ENCODE measurements at regions not wholly inside any gene's neighbourhood (a gene's known extent, or its start where the extent isn't known, plus 50 kb on each side); places are given as distances from the start of the nearest gene placed in this dataset.
"Not testable (repeated sequence)": the region's sequence is repeated elsewhere in the genome, so short reads cannot be mapped to it uniquely, and the experiment has no call there.

DNA sequence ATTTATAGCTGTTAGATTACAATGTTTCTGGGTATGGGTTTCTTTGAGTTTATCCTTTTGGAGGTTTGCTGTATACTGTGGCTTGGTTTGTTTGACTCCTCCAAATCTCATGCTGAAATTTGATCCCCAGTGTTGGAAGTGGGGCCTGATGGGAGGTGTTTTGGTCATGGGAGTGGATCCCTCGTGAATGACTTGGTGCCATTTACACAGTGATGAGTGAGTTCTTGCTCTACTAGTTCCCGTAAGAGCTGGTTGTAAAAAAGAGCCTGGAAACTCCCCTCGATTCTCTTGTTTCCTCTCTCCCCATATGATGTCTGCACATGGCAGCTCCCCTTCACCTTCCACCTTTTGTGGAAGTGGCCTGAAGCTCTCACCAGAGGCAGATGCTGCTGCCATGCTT is 324.1 kb downstream of the C7orf25 start:
- Mint-ChIP-seq H3K4me1 (ENCODE audit: low read depth) (no peaks in the 10 kb centered on the region), H3K36me3 (ENCODE audit: low read depth) (no peaks in the 10 kb centered on the region), H3K4me3 (no peak overlapping the region), H3K9me3 (peaks cover 14% of the 10 kb centered on the region), H3K27me3 (ENCODE audit: low read depth) (peaks cover 3% of the 10 kb centered on the region), H3K27ac (no peak overlapping the region)
- intact Hi-C loops (cut with micrococcal nuclease): no loop called here
- CTCF ChIA-PET: no interaction called here
- no peak for DNase-seq

DNA sequence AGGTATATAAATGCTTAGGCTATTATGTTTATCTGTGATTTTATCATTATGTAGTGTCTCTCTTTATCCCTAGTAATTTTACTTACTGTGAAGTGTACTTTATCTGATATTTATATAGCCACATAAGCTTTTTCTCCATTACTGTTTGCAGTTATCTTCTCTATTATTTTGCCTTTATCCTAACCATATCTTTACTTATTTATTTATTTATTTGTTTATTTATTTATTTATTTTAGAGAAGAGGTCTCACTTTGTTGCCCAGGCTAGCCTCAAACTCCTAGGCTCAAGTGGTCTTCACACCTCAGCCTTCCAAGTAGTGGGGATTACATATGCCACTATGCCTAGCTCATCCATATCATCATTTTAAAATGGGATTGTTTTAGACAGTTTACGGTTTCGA is 331.8 kb downstream of the C7orf25 start:
- H3K36me3 Mint-ChIP-seq (ENCODE audit: low read depth): no peaks in the 10 kb centered on the region
- H3K9me3 Mint-ChIP-seq: peaks cover 23% of the 10 kb centered on the region
- H3K27me3 Mint-ChIP-seq (ENCODE audit: low read depth): no peaks in the 10 kb centered on the region
- no peaks in the 10 kb centered on the region for H3K4me1 Mint-ChIP-seq (ENCODE audit: low read depth)
- intact Hi-C loops (cut with micrococcal nuclease): no loop called here
- CTCF ChIA-PET: no interaction called here
- no peak for DNase-seq
- no peak overlapping the region for H3K27ac Mint-ChIP-seq
- H3K4me3 Mint-ChIP-seq: no peak overlapping the region

DNA sequence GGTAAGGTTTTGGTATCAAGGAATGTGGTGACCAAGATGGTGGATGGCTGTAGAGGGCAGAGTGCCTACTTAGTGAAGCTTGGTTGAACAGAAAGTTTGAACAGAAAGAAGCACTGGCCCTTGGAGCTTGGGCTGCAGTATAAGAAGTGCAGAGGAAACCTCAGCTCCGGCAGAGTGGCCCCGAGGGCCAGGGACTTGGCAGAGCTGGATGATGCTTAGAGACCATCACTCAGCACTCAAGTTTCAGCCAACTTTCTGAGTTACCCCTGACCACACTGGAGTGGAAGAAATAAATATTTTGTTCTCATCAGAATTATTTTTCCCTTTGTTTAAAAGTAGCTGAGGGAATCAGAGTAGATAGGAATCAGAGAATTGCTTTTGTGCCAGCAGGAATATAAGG is 336.7 kb downstream of the C7orf25 start:
- Mint-ChIP-seq H3K4me3 (no peak overlapping the region), H3K27me3 (ENCODE audit: low read depth) (no peaks in the 10 kb centered on the region), H3K27ac (no peak overlapping the region), H3K36me3 (ENCODE audit: low read depth) (no peaks in the 10 kb centered on the region), H3K4me1 (ENCODE audit: low read depth) (no peaks in the 10 kb centered on the region), H3K9me3 (peaks cover 14% of the 10 kb centered on the region)
- no peak for DNase-seq
- intact Hi-C loops (cut with micrococcal nuclease): no loop called here
- CTCF ChIA-PET: no interaction called here

DNA sequence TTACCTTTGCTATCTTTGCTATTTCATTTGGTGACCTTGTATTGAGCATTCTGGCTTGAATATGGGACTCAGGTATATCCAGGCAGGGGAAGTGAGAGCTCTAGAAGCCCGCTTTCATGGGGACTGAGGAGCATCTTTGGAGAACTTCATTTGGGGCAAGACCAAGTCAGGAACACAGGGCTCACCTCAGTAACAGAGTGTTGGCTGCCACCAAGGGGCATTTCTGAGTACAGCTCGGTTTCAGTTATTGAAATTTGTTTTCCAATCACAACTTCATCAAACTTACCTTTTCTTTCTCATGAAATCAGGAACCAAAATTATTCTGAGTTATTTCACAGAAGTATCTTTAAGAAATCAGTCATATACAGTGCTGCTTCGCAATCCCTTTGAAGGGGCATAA is 337.2 kb downstream of the C7orf25 start:
- Mint-ChIP-seq H3K36me3 (ENCODE audit: low read depth) (no peaks in the 10 kb centered on the region), H3K4me1 (ENCODE audit: low read depth) (no peaks in the 10 kb centered on the region), H3K27me3 (ENCODE audit: low read depth) (no peaks in the 10 kb centered on the region), H3K9me3 (peaks cover 11% of the 10 kb centered on the region), H3K27ac (no peak overlapping the region), H3K4me3 (no peak overlapping the region)
- DNase-seq: no peak
- intact Hi-C loops (cut with micrococcal nuclease): no loop called here
- CTCF ChIA-PET: no interaction called here

DNA sequence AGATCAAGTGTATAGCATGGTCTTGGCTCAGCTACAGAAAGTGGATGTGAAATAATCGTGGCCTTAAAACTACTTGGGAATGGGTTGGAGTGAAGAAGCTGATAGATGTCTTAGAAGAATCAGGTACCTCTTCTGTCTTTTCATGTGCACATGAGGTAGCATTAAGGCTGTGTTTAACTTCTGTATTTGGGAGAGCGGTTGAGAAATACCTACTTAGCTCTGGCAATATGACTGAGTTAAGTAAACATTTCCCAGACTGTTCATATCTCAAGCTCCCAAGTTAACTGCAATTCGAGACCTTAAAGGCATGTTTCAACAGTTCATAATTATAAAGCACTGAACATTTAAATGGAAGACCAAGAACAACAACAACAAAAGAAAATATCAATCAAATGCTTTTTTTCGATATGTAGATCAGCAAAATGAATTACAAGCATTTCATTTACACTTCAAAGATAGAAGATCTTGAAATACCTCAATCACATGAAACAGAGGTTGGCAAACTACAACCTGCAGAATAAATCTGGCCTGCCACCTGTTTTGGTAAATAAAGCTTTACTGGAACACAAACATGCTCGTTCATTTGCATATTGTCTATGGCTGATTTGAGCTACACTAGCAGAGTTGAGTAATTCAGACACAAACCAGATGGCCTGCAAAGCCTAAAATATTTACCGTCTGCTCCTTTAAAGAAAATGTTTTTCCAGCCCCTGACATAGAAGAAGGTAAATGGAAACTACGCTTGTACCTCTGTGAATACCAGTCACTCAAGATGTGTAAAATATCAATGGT is 337.1 kb upstream of the GLI3 start:
- Mint-ChIP-seq H3K9me3 (peaks cover 5% of the 10 kb centered on the region), H3K27ac (no peak overlapping the region), H3K36me3 (ENCODE audit: low read depth) (no peaks in the 10 kb centered on the region), H3K4me3 (no peak overlapping the region), H3K4me1 (ENCODE audit: low read depth) (no peaks in the 10 kb centered on the region), H3K27me3 (ENCODE audit: low read depth) (peaks cover 2% of the 10 kb centered on the region)
- intact Hi-C loops (cut with micrococcal nuclease): no loop called here
- no peak for DNase-seq
- CTCF ChIA-PET: no interaction called here

DNA sequence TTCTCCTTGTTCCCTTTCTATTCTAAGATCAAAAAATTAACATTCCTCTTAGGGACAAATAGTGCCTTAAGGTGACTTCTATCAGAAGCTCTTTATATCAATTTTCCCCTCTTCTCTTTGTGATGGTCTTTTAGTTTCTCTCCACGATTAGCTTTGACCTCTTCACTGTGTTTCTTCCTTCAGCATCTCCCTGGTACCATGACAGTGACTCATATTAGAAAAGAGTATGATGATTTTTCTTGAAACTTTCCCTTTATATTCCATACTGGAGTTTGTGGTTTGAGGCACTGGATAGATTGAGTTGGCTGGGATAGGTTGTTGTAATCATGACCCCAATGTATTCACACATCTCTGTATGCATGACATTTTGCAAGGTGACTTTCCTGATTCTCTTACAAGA is 335.6 kb upstream of the GLI3 start:
- H3K9me3 Mint-ChIP-seq: no peaks in the 10 kb centered on the region
- H3K36me3 Mint-ChIP-seq (ENCODE audit: low read depth): no peaks in the 10 kb centered on the region
- no peak overlapping the region for H3K27ac Mint-ChIP-seq
- H3K4me3 Mint-ChIP-seq: no peak overlapping the region
- CTCF ChIA-PET: interaction anchor here (0.7 kb wide), 1 partner anchor 482 kb away, joined by 4 read pairs; no protein-coding TSS in a partner anchor
- no peaks in the 10 kb centered on the region for H3K4me1 Mint-ChIP-seq (ENCODE audit: low read depth)
- no peak for DNase-seq
- intact Hi-C loops (cut with micrococcal nuclease): no loop called here
- peaks cover 2% of the 10 kb centered on the region for H3K27me3 Mint-ChIP-seq (ENCODE audit: low read depth)

DNA sequence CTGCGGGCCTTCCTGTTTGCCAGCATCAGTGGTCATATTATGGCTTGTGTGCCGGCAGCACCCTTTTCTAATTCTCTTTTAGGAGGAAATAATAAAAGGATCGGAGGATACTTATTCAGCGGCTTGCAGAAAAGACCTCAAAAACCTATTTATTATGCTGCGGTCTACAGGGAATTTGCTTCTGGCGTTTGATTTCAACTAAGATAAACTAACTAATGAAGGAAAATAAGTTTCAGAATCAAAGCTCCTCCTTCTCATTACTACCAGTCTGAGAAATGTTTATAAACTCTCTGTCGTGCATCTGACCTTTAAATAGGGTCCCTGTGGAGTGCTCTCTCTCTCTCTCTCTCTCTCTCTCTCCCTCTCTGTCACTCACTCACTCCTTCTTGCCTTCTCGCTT is 335.0 kb upstream of the GLI3 start:
- Mint-ChIP-seq H3K27me3 (ENCODE audit: low read depth) (peaks cover 2% of the 10 kb centered on the region), H3K27ac (no peak overlapping the region), H3K9me3 (no peaks in the 10 kb centered on the region), H3K4me1 (ENCODE audit: low read depth) (no peaks in the 10 kb centered on the region), H3K36me3 (ENCODE audit: low read depth) (no peaks in the 10 kb centered on the region), H3K4me3 (no peak overlapping the region)
- intact Hi-C loops (cut with micrococcal nuclease): no loop called here
- no peak for DNase-seq
- CTCF ChIA-PET: interaction anchor here (0.7 kb wide), 1 partner anchor 482 kb away, joined by 4 read pairs; no protein-coding TSS in a partner anchor

DNA sequence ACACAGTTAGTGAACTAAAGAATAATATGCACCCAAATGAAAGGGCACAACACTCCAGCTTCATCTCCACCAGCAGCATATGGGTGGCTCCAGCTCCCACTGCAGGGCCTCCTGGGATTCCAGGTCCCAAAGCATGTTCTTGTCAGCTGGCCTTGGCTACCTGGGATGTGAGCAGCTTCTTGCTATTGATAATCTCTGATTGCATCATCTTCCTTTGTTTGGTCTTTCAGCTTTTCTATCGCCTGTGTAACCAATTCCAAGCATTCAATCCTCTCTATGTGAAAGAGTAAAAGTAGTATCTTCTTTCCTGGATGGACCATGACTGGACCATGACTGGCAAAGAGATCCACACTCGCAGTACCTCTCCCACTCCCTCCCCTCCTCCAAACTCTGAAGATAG is 333.9 kb upstream of the GLI3 start:
- no peaks in the 10 kb centered on the region for H3K4me1 Mint-ChIP-seq (ENCODE audit: low read depth)
- intact Hi-C loops (cut with micrococcal nuclease): no loop called here
- DNase-seq: no peak
- H3K4me3 Mint-ChIP-seq: no peak overlapping the region
- no peaks in the 10 kb centered on the region for H3K9me3 Mint-ChIP-seq
- no peaks in the 10 kb centered on the region for H3K36me3 Mint-ChIP-seq (ENCODE audit: low read depth)
- CTCF ChIA-PET: no interaction called here
- H3K27ac Mint-ChIP-seq: no peak overlapping the region
- H3K27me3 Mint-ChIP-seq (ENCODE audit: low read depth): peaks cover 2% of the 10 kb centered on the region

DNA sequence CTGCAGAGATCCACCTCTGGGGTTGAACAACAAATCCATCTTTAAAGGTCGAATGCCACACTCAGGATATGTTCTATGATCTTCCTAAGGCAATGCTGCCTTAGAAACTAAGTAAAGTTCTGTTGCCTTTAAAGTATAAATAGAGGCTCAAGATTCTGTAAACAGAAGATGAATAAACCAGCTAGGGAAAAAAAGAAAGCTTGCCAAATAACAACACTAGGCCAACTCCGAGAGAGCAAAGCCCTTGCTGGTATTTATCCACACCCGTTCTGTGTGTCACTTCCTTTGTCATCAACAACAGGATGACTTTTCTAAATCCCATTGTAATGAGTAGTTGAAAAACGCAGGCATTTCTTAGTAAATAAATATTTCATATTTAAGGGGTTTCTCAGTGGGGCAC is 330.0 kb upstream of the GLI3 start:
- H3K36me3 Mint-ChIP-seq (ENCODE audit: low read depth): no peaks in the 10 kb centered on the region
- peaks cover 14% of the 10 kb centered on the region for H3K9me3 Mint-ChIP-seq
- H3K4me1 Mint-ChIP-seq (ENCODE audit: low read depth): no peaks in the 10 kb centered on the region
- H3K27me3 Mint-ChIP-seq (ENCODE audit: low read depth): peaks cover 2% of the 10 kb centered on the region
- CTCF ChIA-PET: no interaction called here
- intact Hi-C loops (cut with micrococcal nuclease): no loop called here
- H3K4me3 Mint-ChIP-seq: no peak overlapping the region
- no peak for DNase-seq
- no peak overlapping the region for H3K27ac Mint-ChIP-seq

DNA sequence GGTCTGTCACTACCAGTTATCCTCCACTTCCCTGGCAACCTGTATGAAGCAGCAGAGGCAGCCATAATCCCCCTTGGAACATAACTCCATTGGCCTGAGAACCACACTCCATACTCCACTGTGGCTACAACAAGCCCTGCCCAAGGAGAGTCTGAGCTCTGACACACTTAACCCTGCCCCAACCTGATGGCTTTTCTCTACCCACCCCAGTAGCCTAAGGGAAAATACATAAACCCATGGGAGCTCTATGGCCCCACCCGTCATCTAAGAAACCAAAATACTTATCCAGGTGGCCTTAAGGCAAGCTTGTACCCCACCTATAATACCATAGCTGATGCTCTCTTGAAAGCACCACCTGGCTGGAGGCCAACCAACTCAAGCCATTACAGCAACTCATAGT is 324.8 kb upstream of the GLI3 start:
- intact Hi-C loops (cut with micrococcal nuclease): no loop called here
- CTCF ChIA-PET: no interaction called here
- Mint-ChIP-seq H3K27ac (no peak overlapping the region), H3K36me3 (ENCODE audit: low read depth) (no peaks in the 10 kb centered on the region), H3K9me3 (peaks cover 16% of the 10 kb centered on the region), H3K4me3 (no peak overlapping the region), H3K27me3 (ENCODE audit: low read depth) (no peaks in the 10 kb centered on the region), H3K4me1 (ENCODE audit: low read depth) (no peaks in the 10 kb centered on the region)
- no peak for DNase-seq

DNA sequence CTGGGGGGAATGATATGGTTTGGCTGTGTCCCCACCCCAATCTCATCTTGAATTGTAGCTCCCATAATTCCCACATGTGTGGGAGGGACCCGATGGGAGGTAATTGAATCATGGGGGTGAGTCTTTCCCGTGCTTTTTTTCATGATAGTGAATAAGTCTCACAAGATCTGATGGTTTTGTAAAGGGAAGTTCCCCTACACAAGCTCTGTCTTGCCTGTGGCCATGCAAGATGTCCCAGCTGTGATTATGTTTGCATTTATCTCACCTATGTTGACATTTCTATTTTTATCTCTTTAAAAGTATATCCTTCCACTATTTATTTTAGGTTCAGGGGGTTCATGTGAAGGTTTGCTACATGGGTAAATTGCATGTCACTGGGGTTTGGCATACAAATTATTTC is 323.9 kb upstream of the GLI3 start:
- H3K4me3 Mint-ChIP-seq: no peak overlapping the region
- H3K4me1 Mint-ChIP-seq (ENCODE audit: low read depth): no peaks in the 10 kb centered on the region
- no peak overlapping the region for H3K27ac Mint-ChIP-seq
- DNase-seq: no peak
- H3K9me3 Mint-ChIP-seq: peaks cover 20% of the 10 kb centered on the region
- intact Hi-C loops (cut with micrococcal nuclease): no loop called here
- no peaks in the 10 kb centered on the region for H3K36me3 Mint-ChIP-seq (ENCODE audit: low read depth)
- H3K27me3 Mint-ChIP-seq (ENCODE audit: low read depth): no peaks in the 10 kb centered on the region
- CTCF ChIA-PET: no interaction called here

DNA sequence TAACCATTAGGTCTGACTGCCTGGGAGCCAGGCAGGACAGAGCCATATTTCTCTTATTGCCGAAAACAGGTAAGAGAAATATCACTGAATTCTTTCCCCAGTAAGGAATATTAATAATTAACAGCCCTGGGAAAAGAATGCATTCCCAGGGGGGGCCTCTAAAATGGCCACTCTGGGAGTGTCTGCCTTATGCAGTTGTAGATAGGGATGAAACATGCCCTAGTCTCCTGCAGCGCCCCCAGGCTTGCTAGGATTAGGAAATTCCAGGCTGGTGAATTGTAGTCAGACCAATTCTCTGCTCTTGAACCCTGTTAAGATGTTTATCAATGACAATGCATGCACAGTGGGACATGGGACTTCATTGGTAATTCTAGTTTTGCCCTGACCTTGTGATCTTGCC is 317.9 kb upstream of the GLI3 start:
- CTCF ChIA-PET; H3K36me3 Mint-ChIP-seq (ENCODE audit: low read depth); H3K27ac Mint-ChIP-seq; H3K4me3 Mint-ChIP-seq; H3K4me1 Mint-ChIP-seq (ENCODE audit: low read depth); DNase-seq; H3K27me3 Mint-ChIP-seq (ENCODE audit: low read depth); intact Hi-C loops (cut with micrococcal nuclease): not testable (repeated sequence)
- peaks cover 17% of the 10 kb centered on the region for H3K9me3 Mint-ChIP-seq

DNA sequence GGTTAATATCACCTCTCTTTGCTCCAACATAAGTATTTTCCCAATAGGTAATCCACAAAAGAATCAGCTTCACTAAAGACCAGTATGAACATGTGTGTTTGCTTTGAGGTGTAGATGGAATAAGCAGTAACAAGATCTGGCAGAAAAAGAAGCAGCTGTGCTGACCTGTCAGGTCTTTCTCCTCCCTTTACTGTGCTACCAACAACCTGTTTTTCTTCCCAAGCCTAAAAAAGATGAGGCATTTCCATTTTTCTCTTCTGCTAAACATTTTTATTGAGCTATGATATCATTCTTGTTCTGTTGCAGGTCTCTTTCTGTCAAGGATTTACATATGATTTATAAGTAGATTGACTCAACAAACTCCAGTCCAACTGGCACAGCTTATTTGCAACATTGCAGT is 315.2 kb upstream of the GLI3 start:
- CTCF ChIA-PET: no interaction called here
- intact Hi-C loops (cut with micrococcal nuclease): no loop called here
- H3K4me3 Mint-ChIP-seq: no peak overlapping the region

More for the DNA sequence above, 315.2 kb upstream of the GLI3 start:
- no peaks in the 10 kb centered on the region for H3K27me3 Mint-ChIP-seq (ENCODE audit: low read depth)
- peaks cover 15% of the 10 kb centered on the region for H3K9me3 Mint-ChIP-seq
- H3K4me1 Mint-ChIP-seq (ENCODE audit: low read depth): no peaks in the 10 kb centered on the region
- DNase-seq: no peak
- H3K36me3 Mint-ChIP-seq (ENCODE audit: low read depth): peaks cover 2% of the 10 kb centered on the region
- H3K27ac Mint-ChIP-seq: no peak overlapping the region
